ENCODE measurements at regions not wholly inside any gene's neighbourhood (a gene's known extent, or its start where the extent isn't known, plus 50 kb on each side); places are given as distances from the start of the nearest gene placed in this dataset.

DNA sequence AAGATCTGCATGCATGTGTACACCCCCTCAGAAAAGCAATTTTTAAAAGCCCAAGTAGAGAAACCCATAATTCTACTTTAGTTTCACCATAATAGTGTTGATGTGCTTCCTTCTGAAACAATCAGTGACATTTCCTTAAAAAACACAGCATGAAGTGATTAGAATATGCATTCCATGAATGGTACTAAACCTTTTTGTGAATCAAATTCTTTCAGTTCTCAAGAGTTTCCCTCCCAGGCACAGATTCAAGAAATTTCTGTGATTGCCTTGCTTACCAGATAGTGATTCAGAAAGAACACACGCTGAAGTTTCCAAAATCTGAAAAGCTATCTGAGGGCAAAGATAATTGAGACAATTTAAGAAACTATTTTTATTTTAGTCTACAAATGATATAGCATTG, 136.4 kb upstream of the ADGRL2 start:
- TF ChIP-seq, protein P1, sequence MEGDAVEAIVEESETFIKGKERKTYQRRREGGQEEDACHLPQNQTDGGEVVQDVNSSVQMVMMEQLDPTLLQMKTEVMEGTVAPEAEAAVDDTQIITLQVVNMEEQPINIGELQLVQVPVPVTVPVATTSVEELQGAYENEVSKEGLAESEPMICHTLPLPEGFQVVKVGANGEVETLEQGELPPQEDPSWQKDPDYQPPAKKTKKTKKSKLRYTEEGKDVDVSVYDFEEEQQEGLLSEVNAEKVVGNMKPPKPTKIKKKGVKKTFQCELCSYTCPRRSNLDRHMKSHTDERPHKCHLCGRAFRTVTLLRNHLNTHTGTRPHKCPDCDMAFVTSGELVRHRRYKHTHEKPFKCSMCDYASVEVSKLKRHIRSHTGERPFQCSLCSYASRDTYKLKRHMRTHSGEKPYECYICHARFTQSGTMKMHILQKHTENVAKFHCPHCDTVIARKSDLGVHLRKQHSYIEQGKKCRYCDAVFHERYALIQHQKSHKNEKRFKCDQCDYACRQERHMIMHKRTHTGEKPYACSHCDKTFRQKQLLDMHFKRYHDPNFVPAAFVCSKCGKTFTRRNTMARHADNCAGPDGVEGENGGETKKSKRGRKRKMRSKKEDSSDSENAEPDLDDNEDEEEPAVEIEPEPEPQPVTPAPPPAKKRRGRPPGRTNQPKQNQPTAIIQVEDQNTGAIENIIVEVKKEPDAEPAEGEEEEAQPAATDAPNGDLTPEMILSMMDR (IDR thresholded peaks at IDR 0.05): no peak
- no peak for TF ChIP-seq ZFX (IDR thresholded peaks at IDR 0.05; ENCODE audit: borderline replicate concordance)
